NK-92 treated with Interleukin-12 subunit alpha and Interleukin-12 subunit beta, amount 100 ng/mL, for 24 hours (cell line): ENCODE measurements at regions not wholly inside any gene's neighbourhood (a gene's known extent, or its start where the extent isn't known, plus 50 kb on each side); places are given as distances from the start of the nearest gene placed in this dataset.

Source experiments
- DNase-seq: peaks from one replicate; lab custom pipeline; 2025; lab: John Stamatoyannopoulos, UW

DNA sequence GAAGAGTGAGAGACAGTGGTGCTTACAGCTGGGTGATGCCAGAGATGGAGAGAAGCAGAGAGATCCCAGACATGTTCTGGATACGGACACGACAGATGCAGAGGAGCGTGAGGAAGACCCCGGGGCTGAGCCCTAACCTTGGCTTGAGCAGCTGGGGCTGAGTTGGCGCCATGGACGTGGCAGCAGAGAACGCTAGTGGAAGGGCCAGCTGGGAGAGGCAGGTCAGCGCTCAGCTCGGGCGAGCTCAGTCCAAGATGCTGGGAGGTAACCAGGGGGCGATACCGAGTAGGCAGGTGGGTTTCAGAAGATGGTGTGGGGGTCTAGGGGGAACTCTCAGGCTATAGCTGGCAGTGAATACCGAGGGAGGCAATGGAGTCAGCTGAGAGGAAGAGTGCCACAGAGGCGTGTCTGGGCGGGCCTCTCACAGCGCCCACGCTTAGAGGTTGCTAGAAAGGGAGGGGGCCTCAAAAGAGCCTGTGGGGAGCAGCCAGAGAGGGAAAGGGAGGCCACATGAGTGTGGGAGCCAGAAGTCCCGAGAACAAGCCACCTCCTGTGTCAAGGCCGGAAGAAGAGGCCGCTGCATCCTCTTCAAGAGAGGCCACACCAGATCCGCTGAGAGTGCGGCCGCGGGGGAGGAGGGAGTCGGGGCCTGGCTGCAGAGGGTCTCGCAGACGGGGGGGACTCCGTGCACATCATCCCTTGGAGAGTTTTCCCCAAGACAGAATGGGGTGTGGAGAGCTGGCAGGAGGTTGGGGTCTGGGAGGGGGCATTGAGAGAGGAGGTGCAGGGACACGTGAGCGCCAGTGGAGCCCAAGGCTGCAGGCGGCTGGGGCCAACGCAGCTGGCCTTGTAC lies 57.0 kb upstream of the DIO3 start:
- DNase-seq, result no peak

DNA sequence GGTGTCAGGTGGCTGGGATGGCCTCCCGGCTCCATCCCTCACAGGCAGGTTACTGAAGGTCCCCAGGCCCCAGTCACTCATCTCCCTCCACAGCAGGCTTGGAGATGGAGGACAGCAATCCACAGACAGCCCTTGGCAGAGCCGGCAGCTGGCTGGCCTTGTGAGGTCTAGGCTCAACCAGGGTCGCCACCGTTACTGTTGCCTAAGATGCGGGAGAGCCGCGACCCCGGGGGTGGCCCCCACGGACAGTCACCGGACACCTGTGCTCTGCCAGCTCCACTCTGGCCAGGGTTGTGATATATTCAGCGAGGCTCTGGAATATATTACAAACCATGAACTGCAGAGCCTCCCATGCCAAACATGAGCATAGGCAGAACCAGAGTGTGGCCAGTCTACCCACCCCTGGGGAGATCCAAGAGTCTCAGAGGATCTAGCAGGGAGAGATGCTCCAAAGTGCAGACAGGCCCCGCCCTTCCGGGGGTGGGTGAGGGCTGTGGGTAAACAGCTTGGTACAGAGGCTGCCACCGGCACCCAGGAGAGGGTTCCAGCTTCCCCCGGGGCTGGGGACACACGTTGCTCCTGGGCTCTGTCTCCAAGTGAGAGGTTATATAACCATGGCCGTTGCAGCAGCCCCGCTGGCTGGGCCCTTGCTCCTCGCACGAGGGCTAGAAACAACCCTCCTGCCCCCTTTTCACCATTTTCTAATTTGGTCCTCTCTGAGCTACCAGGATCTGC lies 55.9 kb upstream of the DIO3 start:
- DNase-seq, result no peak

DNA sequence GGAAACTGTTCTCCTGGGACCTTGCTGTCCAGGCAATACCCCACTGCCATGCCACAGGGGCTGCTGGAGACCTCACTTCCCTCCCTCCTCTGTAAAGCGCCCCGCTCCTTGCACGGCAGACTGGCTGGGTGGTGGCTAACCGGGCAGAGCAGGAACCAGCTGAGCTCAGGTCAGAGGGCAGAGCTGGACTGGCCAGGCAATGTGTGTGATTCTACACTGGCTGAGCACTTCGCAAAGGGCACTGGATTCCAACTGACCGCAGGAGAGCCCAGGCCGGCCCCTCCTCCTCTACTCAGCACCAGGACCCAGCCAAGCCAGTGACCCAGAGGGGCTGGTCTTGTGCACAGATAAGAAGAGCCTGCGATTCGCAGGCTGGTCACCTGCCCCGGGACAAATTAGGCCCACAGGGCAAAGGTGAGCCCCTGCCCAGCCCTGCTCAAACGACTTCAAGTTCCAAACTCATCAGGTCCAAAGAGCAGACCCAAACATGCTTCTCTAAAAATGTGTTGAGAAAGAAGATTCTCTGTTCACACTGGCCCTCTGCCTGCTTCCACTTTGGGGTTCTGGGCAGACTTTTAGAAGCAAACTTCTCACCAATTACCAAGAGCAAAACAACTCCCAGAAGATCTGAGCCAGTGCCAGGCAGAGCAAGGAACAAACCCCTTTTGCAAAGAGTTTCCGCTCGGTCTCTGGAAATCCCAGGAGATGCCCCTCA lies 54.9 kb upstream of the DIO3 start:
- no peak for DNase-seq

DNA sequence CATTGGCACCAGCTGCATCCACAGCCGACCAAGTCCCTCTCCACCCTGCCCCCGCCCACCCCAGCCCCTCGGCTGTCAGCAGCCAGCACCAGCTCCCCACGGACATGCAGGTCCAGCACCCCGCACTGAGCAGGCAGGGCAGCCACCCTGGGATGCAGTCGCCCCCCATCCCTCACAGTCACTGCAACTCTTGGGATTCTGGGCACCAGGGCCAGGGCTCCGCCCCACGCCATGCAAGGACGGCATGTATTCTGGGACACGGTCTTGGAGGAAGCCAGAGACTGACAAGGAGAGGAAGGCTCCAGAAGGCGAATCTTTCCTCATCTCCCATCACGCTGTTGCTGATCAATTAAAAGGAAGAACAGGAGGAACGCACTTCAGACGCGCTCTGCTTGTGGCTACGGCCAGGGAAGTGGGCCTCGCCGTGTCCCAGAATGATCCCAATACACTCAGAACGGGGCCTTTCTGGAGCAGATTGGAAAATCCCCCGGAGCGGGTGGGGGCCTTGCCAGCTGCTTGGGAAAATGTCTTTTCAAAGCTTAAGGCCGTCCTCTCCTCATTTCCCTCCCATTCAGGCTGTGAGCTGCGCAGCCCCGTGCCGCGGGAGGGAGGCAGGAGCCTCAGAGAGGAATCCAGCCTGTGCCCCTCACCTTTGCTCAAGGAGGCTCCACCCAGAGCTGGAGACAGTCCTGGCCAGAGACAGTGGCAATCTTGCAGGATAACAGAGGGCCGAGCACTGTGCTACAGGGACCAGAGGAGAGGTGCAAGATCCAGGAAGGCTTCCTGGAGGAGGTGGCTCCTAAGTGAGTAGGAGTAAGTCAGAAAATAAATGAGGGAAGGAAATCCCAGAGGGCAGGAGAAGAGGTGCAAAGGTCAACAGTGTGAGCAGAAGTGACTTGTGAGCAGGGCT lies 54.1 kb upstream of the DIO3 start:
- no peak for DNase-seq

DNA sequence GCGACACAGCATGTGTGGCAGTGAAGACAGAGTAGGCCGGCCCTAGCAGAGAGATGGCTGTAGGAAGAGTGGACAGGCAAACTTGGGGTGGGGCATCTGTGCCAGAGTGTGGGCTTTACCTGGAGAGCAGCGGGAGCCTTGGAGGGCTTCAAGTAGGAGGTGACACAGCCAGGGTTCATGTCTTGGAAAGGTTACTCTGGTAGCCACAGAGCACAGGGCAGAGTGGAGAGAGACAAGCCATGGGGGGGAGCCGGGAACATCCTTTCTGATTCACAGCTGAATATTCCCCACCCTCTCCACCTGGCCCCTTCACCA lies 53.5 kb upstream of the DIO3 start:
- no peak for DNase-seq

DNA sequence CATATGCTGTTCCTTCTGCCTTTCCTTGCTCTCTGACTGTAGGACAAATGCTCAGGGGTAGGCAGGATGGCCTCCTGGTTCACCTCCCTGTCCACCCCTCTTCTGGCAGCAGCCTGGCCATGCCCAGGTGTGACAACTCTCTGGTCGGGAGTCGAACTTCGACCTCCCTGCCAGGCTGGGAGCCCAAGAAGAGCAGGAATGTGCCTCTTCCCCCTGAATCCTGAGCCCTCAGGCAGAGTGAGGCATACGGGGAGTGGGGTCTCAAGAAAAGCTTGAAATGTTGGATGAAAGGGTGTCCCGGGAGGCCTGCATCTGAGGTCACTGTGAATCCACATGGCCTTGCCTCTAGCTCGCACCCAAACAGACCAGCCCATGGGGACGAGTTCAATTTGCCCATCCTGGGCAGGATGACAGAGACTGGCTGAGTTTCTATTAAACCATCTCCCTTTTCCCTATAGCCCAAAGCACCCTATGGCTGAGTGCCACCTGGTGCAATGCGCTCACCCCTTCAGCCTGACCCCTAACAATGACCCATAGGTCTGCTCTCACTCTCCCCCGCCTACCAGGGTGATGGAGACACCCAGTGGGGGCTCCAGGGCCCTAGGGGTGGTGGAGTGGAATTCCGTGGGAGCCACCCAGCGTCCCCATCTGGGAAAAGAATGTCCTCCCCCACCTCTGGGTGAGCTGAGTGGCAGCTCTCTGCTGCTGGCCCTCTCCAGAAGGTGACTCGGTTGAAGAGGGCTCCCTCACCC lies 52.9 kb upstream of the DIO3 start:
- DNase-seq, result no peak

DNA sequence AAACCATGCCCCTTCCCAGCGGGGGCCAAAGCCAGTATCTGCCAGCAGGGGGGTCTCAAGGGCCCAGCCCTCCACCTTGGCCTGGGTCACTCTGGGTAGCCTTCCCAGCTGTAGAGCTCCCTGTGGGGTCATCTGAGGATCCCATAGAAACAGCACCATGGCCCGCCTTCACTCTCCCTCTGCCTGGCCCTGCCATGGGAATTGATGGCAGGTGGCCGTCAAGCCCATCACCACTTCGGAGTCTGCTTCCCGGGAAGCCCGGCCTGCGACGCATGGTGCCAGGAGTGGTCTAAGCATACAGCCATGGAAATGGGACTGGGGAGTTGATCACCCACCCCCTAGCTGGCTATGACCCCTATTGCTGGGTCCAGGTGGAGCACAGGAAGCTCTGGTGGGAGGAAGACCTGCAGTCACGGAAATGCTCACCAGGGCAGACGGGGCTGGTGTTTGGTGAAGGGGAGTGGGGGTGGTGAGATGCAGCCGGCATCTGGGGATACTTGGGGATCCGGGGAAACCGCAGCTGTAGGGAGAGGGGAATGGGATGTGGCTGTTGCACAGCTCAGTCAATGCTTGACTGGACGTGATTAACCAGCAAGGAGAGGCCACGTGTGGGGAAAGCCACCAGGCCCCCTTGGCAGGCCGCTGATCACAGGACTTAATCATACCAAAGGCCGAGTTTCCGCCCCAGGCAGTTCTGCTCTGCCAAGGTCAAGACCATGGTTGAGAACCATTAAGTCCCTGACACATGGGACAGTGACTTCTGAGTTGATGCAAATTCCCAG lies 52.2 kb upstream of the DIO3 start:
- no peak for DNase-seq

DNA sequence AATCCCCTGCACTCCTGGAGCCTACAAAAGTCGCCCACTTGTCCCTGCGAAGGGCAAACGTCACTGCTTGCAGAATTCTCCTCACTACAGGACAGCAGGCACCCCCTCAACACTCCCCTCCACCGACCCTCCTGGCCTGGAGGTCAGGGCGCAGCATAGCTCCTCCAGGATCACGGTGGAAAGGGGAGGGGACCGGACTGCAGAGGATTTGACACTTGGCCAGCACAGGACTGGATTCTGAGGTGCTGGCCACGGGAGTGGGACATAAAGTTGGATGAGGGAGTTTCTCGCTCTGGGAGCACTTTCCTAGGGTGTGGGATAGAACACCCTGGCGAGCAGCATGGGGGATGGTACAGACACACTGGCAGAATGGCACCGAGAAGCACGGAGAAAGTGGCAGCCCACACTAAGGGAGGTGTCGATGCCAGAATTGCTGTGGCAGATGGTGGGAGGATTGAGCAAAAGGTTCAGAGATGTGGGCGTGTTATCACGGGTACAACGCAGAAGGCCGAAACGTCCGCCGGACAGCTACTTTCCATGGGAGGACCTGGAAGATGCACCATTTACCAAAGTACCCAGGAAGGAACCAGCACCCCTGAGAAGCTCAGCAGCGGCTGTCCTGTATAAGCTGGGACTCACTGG lies 51.4 kb upstream of the DIO3 start:
- DNase-seq, result no peak

DNA sequence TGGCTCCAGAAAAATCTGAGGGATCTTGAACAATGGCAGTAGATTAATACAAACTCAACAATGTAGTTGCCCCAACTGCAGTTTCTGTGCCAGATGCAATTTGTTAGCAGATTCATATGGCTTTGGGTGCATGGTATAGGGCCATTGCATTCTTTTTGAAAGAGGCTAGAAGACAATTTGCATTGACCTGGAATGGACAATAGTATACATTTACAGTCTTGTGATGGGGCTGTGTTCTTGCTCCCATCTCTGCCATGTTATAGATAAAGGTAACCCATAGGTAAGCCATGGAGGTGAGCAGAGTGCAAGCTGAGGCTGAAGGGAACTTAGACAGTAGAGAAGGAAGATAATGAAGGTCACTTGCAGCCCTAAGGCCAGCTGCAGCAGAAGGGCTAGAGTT lies 50.1 kb upstream of the DIO3 start:
- no peak for DNase-seq
